Epithelial cell of esophagus (primary cell): ENCODE measurements at regions not wholly inside any gene's neighbourhood (a gene's known extent, or its start where the extent isn't known, plus 50 kb on each side); places are given as distances from the start of the nearest gene placed in this dataset.
"Not testable (repeated sequence)": the region's sequence is repeated elsewhere in the genome, so short reads cannot be mapped to it uniquely, and the experiment has no call there.

ENCODE experiments used
- DNase-seq: peaks from one replicate; pipeline ENCODE4 v3.0.0; 2010; ENCODE audit warnings: low read depth
- H3K4me3 ChIP-seq: 2 replicates; pipeline ENCODE4 v1.5.1; 2011; ENCODE audit warnings: mild to moderate bottlenecking, low read length, control low read depth
- TF ChIP-seq, protein P1 (sequence below): IDR thresholded peaks from 2 replicates; pipeline ENCODE4 v1.5.1; 2011; ENCODE audit warnings: low read depth, mild to moderate bottlenecking, low read length, control low read depth, inconsistent platforms; ENCODE audit not compliant: insufficient read depth; ENCODE audit errors: missing control alignments

DNA sequence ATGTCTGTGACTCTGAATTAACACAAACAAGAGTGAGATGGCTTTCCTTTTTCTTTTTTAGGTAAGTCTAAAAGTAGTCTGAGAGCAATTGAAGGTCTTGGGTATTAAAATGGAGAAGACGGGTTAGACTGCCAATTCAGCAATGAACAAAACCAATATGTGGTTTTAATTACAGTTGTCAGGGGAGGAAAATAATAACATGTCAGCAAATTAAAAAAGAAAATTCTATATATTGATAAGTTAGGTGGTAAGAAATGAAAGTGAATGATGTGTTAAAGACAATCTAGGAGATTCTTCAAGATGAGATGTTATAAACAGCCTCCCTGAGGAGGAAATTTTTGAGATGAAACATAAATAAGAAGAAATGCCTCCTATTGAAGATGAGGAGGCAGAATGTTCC, 150.6 kb upstream of the HSF2 start:
- TF ChIP-seq, protein P1, sequence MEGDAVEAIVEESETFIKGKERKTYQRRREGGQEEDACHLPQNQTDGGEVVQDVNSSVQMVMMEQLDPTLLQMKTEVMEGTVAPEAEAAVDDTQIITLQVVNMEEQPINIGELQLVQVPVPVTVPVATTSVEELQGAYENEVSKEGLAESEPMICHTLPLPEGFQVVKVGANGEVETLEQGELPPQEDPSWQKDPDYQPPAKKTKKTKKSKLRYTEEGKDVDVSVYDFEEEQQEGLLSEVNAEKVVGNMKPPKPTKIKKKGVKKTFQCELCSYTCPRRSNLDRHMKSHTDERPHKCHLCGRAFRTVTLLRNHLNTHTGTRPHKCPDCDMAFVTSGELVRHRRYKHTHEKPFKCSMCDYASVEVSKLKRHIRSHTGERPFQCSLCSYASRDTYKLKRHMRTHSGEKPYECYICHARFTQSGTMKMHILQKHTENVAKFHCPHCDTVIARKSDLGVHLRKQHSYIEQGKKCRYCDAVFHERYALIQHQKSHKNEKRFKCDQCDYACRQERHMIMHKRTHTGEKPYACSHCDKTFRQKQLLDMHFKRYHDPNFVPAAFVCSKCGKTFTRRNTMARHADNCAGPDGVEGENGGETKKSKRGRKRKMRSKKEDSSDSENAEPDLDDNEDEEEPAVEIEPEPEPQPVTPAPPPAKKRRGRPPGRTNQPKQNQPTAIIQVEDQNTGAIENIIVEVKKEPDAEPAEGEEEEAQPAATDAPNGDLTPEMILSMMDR, result no peak
- DNase-seq, result no peak
- H3K4me3 ChIP-seq, result no peak overlapping the region

DNA sequence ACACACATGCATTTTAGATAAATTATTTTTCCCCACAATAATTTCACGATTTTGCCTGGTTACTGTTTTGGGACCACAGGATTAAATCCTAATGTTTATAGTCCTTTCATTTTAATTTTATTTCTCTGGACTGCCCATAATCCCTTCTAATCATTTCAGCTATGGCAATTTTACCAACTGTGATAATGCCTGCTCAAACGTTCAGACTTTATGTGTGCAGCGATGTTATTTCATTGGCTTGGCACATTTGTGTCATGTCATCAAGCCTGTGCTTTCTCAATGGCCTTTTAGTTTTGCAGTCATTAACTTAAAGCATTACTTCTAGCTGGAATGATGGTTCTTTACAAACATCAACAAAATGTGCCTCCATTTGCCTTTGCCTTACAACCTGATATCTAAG, 140.6 kb upstream of the HSF2 start:
- TF ChIP-seq, protein P1, result no peak
- H3K4me3 ChIP-seq, result no peak overlapping the region
- DNase-seq, result no peak

DNA sequence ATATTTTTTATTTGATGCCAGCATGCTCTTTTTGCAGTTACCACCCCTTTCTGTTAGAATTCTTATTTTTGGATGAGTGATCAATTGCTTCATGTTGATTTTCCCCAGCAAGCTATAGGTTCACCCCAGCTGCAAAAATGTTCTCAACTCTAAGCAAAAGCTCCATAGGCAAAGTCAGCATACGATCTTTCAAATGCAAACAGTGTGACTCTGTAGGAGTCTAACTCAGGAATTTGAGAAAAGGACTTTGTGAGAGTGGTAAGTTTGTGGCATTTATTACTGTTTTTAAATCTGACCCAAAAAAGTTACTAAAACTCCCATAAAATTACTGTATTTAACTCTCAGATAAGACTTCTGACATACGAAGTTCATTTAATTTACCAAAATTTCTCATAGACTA, 134.9 kb upstream of the HSF2 start:
- DNase-seq, result no peak
- H3K4me3 ChIP-seq, result no peak overlapping the region
- TF ChIP-seq, protein P1, result no peak

DNA sequence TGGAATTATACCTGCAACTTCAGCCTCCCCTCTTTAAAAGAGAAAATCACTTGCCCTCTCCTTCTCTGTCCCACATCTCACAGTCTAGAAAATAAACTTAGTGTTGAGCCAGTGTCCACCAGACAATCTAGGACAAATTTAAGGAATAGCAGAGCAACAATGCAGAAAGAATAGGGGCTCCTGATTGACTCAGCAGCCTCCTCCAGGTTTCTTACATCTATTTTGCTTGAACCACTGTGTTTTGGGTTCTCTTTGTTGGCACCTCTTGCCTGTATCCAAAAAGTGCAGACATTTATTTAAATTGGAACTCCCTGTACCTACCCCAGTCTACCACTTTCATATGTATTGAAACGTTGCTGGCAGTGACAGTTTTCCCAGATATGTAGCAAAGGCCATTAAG, 133.7 kb upstream of the HSF2 start:
- H3K4me3 ChIP-seq, result no peak overlapping the region
- TF ChIP-seq, protein P1, result no peak
- no peak for DNase-seq

DNA sequence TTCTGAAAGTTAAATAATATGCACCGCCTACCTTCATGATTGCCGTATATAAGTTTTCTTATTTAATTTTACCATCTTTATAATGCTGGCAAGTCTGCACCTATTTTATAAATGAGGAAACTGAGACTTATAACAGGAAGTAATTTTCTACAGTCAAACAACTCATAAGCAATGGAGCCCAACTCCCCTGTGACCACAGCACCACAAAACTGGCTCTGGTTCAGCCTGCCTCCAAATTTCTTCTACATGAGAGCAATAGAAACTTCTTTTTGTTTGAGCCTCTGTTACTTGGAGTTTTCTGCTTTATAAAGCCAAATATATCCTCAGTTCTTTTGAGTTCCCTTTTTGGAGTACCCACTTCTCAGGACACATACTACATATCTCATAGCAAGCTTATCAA, 131.1 kb upstream of the HSF2 start:
- no peak overlapping the region for H3K4me3 ChIP-seq
- DNase-seq, result no peak
- TF ChIP-seq, protein P1, result no peak

DNA sequence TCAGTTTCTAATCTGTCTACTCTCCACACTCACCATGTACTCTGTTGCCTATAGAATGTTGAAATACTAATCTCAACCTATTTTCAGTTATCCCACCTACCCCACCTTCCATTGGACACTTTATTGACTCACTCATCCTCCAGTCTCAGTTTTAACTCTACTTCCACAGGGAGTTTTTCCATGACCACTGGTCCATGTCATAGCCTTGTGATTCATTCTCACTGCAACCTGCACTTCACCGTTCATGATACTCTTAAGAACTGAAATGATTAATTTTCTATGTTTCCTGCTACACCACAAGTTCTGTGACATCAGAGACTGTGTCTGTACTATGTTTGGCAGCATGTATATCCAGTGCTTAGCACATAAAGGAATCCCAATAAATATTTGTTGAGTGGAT, 122.8 kb upstream of the HSF2 start:
- no peak overlapping the region for H3K4me3 ChIP-seq
- TF ChIP-seq, protein P1, result no peak
- peak; percentile 11 for DNase-seq

DNA sequence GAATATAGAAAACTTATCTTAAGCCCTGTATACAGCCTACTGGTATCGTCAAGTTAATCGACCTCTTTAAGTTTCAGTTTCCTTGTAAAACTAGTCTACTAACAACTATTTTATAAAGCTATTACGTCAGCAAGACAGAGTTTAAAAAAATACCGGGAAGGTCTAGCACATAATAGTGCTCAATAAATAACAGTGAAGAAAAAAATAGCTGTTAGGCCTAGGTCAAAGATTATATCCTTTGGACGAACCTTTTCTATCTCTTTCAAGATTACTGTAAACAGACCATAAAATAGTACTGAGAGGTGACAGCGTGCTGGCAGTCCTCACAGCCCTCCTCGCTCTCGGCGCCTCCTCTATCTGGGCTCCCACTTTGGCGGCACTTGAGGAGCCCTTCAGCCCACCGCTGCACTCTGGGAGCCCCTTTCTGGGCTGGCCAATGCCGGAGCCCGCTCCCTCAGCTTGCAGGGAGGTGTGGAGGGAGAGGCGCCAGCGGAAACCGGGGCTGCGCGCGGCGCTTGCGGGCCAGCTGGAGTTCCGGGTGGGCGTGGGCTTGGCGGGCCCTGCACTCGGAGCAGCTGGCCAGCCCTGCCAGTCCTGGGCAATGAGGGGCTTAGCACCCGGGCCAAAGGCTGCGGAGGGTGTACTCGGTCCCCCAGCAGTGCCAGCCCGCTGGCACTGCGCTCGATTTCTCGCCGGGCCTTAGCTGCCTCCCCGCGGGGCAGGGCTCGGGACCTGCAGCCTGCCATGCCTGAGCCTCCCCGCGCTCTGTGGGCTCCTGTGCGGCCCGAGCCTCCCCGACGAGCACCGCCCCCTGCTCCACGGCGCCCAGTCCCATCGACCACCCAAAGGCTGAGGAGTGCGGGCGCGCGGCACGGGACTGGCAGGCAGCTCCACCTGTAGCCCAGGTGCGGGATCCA, 119.1 kb upstream of the HSF2 start:
- DNase-seq, H3K4me3 ChIP-seq: not testable (repeated sequence)
